GM18951 (cell line): ENCODE measurements at regions not wholly inside any gene's neighbourhood (a gene's known extent, or its start where the extent isn't known, plus 50 kb on each side); places are given as distances from the start of the nearest gene placed in this dataset.
"Not testable (repeated sequence)": the region's sequence is repeated elsewhere in the genome, so short reads cannot be mapped to it uniquely, and the experiment has no call there.

Experiments used
- POLR2A ChIP-seq: IDR thresholded peaks from 4 replicates; pipeline ENCODE4 v1.6.1; 2011; ENCODE audit warnings: mild to moderate bottlenecking; ENCODE audit not compliant: insufficient read length, insufficient read depth; ENCODE audit errors: extremely low read depth
- in situ Hi-C: fragments of 300-500 bp; cut with MboI; formaldehyde crosslinking; loops from one replicate; pipeline ENCODE4 v1.12.0; 2022; ENCODE audit warnings: low sequenced_read_pairs, mixed read lengths, inconsistent platforms; ENCODE audit not compliant: unreplicated experiment

- no peak for TF ChIP-seq POLR2A
- in situ Hi-C loops: no loop called here
Measured at GRCh38 chr9:7316967-7317366, 482.6 kb downstream of the DMAC1 start.

- no peak for TF ChIP-seq POLR2A
- in situ Hi-C loops: no loop called here
Measured at GRCh38 chr9:7316166-7316795, 483.3 kb downstream of the DMAC1 start.

GRCh38 chr9:7315746-7316145, 483.8 kb downstream of the DMAC1 start:
- TF ChIP-seq POLR2A: no peak
- in situ Hi-C loops: no loop called here

GRCh38 chr9:7315116-7315515, 484.5 kb downstream of the DMAC1 start:
- no peak for TF ChIP-seq POLR2A
- in situ Hi-C loops: no loop called here

- in situ Hi-C loops: no loop called here
- no peak for TF ChIP-seq POLR2A
Measured at GRCh38 chr9:7313389-7313788, 486.2 kb downstream of the DMAC1 start.

GRCh38 chr9:7309051-7309450, 490.5 kb downstream of the DMAC1 start:
- in situ Hi-C loops: not testable (repeated sequence)

- in situ Hi-C loops: no loop called here
- TF ChIP-seq POLR2A: no peak
Measured at GRCh38 chr9:7305677-7306076, 493.9 kb downstream of the DMAC1 start.

GRCh38 chr9:7304627-7304995, 495.0 kb downstream of the DMAC1 start:
- in situ Hi-C loops: no loop called here
- TF ChIP-seq POLR2A: no peak

GRCh38 chr9:7303907-7304626, 495.5 kb downstream of the DMAC1 start:
- in situ Hi-C loops: no loop called here
- no peak for TF ChIP-seq POLR2A

- in situ Hi-C loops: no loop called here
- no peak for TF ChIP-seq POLR2A
Measured at GRCh38 chr9:7300484-7300883, 499.1 kb downstream of the DMAC1 start.

- no peak for TF ChIP-seq POLR2A
Measured at GRCh38 chr9:7298123-7298522, 501.5 kb downstream of the DMAC1 start.

GRCh38 chr9:7297521-7297920, 502.1 kb downstream of the DMAC1 start:
- in situ Hi-C loops: no loop called here
- no peak for TF ChIP-seq POLR2A

More at GRCh38 chr9:7298123-7298522, 501.5 kb downstream of the DMAC1 start:
- in situ Hi-C loops: no loop called here

- no peak for TF ChIP-seq POLR2A
- in situ Hi-C loops: no loop called here
Measured at GRCh38 chr9:7293091-7293490, 506.5 kb downstream of the DMAC1 start.

GRCh38 chr9:7289773-7290172, 509.8 kb downstream of the DMAC1 start:
- no peak for TF ChIP-seq POLR2A
- in situ Hi-C loops: no loop called here
